ENCODE measurements at regions not wholly inside any gene's neighbourhood (a gene's known extent, or its start where the extent isn't known, plus 50 kb on each side); places are given as distances from the start of the nearest gene placed in this dataset.

- Histone ChIP-seq H3K4me1 (no peaks in the 10 kb centered on the region), H3K9me3 (no peaks in the 10 kb centered on the region), H3K27ac (no peak overlapping the region), H3K36me3 (no peaks in the 10 kb centered on the region), H3K4me3 (no peak overlapping the region), H3K27me3 (no peaks in the 10 kb centered on the region)
- intact Hi-C loops (cut with DNase I), result no loop called here
- DNase-seq, result no peak
- no peak for ATAC-seq
- no peak for TF ChIP-seq CTCF (IDR thresholded peaks at IDR 0.05)
Observed at GRCh38 chr13:111475488-111475887, 155.0 kb downstream of the TEX29 start.

- ATAC-seq (no peak), DNase-seq (no peak)
- Histone ChIP-seq H3K9me3 (no peaks in the 10 kb centered on the region), H3K4me1 (no peaks in the 10 kb centered on the region), H3K4me3 (no peak overlapping the region), H3K36me3 (no peaks in the 10 kb centered on the region), H3K27me3 (no peaks in the 10 kb centered on the region), H3K27ac (no peak overlapping the region)
- TF ChIP-seq CTCF (IDR thresholded peaks at IDR 0.05), result no peak
- intact Hi-C loops (cut with DNase I), result no loop called here
Observed at GRCh38 chr13:111476197-111476596, 155.8 kb downstream of the TEX29 start.

GRCh38 chr13:111479412-111479811, 159.0 kb downstream of the TEX29 start:
- Histone ChIP-seq H3K4me1 (no peaks in the 10 kb centered on the region), H3K9me3 (no peaks in the 10 kb centered on the region), H3K27me3 (no peaks in the 10 kb centered on the region), H3K36me3 (no peaks in the 10 kb centered on the region), H3K4me3 (no peak overlapping the region), H3K27ac (no peak overlapping the region)
- intact Hi-C loops (cut with DNase I), result no loop called here
- peak; percentile 22 for DNase-seq
- TF ChIP-seq CTCF (IDR thresholded peaks at IDR 0.05), result no peak
- no peak for ATAC-seq

GRCh38 chr13:111480503-111480902, 160.1 kb downstream of the TEX29 start:
- intact Hi-C loops (cut with DNase I), result no loop called here
- H3K9me3 ChIP-seq, result no peaks in the 10 kb centered on the region
- H3K36me3 ChIP-seq, result no peaks in the 10 kb centered on the region
- H3K4me3 ChIP-seq, result no peak overlapping the region
- TF ChIP-seq CTCF (IDR thresholded peaks at IDR 0.05), result no peak
- peak; percentile 44 for DNase-seq
- no peaks in the 10 kb centered on the region for H3K27me3 ChIP-seq
- H3K4me1 ChIP-seq, result no peaks in the 10 kb centered on the region
- no peak overlapping the region for H3K27ac ChIP-seq
- ATAC-seq, result no peak

- DNase-seq, result peak; percentile 43
- no peak for ATAC-seq
- Histone ChIP-seq H3K9me3 (no peaks in the 10 kb centered on the region), H3K4me3 (no peak overlapping the region), H3K36me3 (no peaks in the 10 kb centered on the region), H3K27ac (no peak overlapping the region), H3K4me1 (no peaks in the 10 kb centered on the region), H3K27me3 (no peaks in the 10 kb centered on the region)
- no peak for TF ChIP-seq CTCF (IDR thresholded peaks at IDR 0.05)
- intact Hi-C loops (cut with DNase I), result no loop called here
Observed at GRCh38 chr13:111480976-111481375, 160.5 kb downstream of the TEX29 start.

- Histone ChIP-seq H3K27ac (no peak overlapping the region), H3K27me3 (no peaks in the 10 kb centered on the region), H3K9me3 (peaks cover 6% of the 10 kb centered on the region), H3K4me3 (no peak overlapping the region), H3K36me3 (no peaks in the 10 kb centered on the region), H3K4me1 (no peaks in the 10 kb centered on the region)
- DNase-seq, result peak; percentile 22
- intact Hi-C loops (cut with DNase I), result no loop called here
- no peak for TF ChIP-seq CTCF (IDR thresholded peaks at IDR 0.05)
- ATAC-seq, result no peak
Observed at GRCh38 chr13:111482126-111482525, 161.7 kb downstream of the TEX29 start.

Data from upper lobe of right lung (tissue), 1 donor.